Sigmoid colon (tissue), 6 donors: ENCODE measurements at regions not wholly inside any gene's neighbourhood (a gene's known extent, or its start where the extent isn't known, plus 50 kb on each side); places are given as distances from the start of the nearest gene placed in this dataset.

ENCODE experiments used
- DNase-seq: peaks from one replicate; pipeline ENCODE4 v3.0.0-alpha.2; 2019
- H3K27ac ChIP-seq, 4 donors: fragments of 200-600 bp; sonication (generic); one replicate each; pipeline ENCODE4 v1.5.1; 2016 to 2019; ENCODE audit warnings: mild to moderate bottlenecking in 1 of 4
- H3K27me3 ChIP-seq, 3 donors: fragments of 200-600 bp; sonication (generic); one replicate each; pipeline ENCODE4 v1.5.1; 2019; ENCODE audit warnings: mild to moderate bottlenecking in 1 of 3
- H3K36me3 ChIP-seq, 4 donors: fragments of 200-600 bp; sonication (generic); one replicate each; pipeline ENCODE4 v1.5.1; 2016 to 2019
- H3K4me1 ChIP-seq, 4 donors: fragments of 200-600 bp; sonication (generic); one replicate each; pipeline ENCODE4 v1.5.1; 2017 to 2019
- H3K4me3 ChIP-seq, 4 donors: fragments of 200-600 bp; sonication (generic); one replicate each; pipeline ENCODE4 v1.5.1; 2017 to 2019; ENCODE audit warnings: mild to moderate bottlenecking in 2 of 4, moderate library complexity in 1 of 4
- H3K9me3 ChIP-seq, 4 donors: fragments of 200-600 bp in 3 of 4; sonication (generic) in 3 of 4; one replicate each; pipeline versions ENCODE4 v1.5.1 to v1.6.1; 2013 to 2019
- EP300 ChIP-seq, 4 donors: sonication (generic); formaldehyde crosslinking; IDR thresholded peaks; one replicate each; pipeline ENCODE4 v1.6.1; 2017; ENCODE audit warnings: antibody characterized with exemption in 4 of 4
- POLR2A ChIP-seq, 2 donors: fragments of 450-650 bp; IDR thresholded peaks; one replicate each; pipeline ENCODE4 v1.6.1; 2016; ENCODE audit warnings: antibody characterized with exemption in 2 of 2, mild to moderate bottlenecking in 2 of 2, moderate library complexity in 2 of 2
- POLR2AphosphoS5 ChIP-seq, 4 donors: sonication (generic); formaldehyde crosslinking; IDR thresholded peaks; one replicate each; pipeline ENCODE4 v1.6.1; 2017; ENCODE audit warnings: antibody characterized with exemption in 4 of 4
- WGBS, 2 donors: extraction: QIAGEN DNeasy Blood & Tissue Kit; methylation state at CpG; one replicate each; pipeline ENCODE4 v1.1.7; 2013; 5-methylcytosine and 5-hydroxymethylcytosine counted together
- intact Hi-C: fragments of 100-400 bp; cut with DNase I; formaldehyde crosslinking; loops from one replicate; pipeline ENCODE4 v1.15.1; 2023
- TF ChIP-seq, protein P1 (sequence below), 4 experiments: fragments of 450-650 bp in 3 of 4; fragments of 200-600 bp in 1 of 4; IDR thresholded peaks; one replicate each; pipeline ENCODE4 v1.5.1; 2016 to 2019; ENCODE audit warnings: antibody characterized with exemption in 4 of 4, mild to moderate bottlenecking in 3 of 4, moderate library complexity in 2 of 4
- donor health status: healthy with polysubstance abuse.
- donor health status: healthy.

DNA sequence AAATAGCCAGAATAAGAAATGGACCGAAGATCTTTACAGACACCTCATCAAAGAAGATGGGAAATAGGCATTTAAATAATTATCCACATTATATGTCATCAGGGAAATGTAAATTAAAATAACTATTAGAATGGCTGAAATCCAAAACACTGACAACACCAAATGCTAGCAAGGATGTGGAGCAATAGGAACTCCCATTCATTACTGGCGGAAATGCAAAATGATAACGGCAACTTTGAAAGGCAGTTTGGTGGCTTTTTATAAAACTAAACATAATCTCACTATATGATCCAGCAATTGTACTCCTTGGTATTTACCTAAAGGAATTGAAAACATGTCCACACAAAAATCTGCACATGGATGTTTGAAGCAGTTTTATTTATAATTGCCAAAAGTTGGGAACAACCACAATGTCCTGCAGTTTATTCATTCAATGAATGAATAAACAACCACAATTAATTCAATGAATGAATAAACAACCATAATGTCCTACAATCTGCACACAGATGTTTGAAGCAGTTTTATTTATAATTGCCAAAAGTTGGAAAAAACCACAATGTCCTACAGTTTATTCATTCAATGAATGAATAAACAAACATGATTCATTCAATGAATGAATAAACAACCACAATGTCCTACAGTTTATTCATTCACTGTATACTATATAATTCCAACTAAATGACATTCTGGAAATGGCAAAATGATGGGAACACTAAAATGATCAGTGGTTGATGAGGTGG, 117.6 kb upstream of the PCDH18 start:
- intact Hi-C loops = no loop called here
- 89 to 91% methylated on average over 3 of the region's 3 CpGs for WGBS, 2 donors
- Histone ChIP-seq H3K27me3 (no peaks in the 10 kb centered on the region), H3K9me3 (no peaks in the 10 kb centered on the region), H3K4me1 (peaks cover 0 to 5% (median 0%) of the 10 kb centered on the region in 4 donors), H3K4me3 (no peak overlapping the region), H3K36me3 (no peaks in the 10 kb centered on the region), H3K27ac (no peak overlapping the region)
- TF ChIP-seq EP300 (IDR thresholded peaks at IDR 0.05) = no peak
- TF ChIP-seq POLR2A (IDR thresholded peaks at IDR 0.05) = no peak
- TF ChIP-seq, protein P1, sequence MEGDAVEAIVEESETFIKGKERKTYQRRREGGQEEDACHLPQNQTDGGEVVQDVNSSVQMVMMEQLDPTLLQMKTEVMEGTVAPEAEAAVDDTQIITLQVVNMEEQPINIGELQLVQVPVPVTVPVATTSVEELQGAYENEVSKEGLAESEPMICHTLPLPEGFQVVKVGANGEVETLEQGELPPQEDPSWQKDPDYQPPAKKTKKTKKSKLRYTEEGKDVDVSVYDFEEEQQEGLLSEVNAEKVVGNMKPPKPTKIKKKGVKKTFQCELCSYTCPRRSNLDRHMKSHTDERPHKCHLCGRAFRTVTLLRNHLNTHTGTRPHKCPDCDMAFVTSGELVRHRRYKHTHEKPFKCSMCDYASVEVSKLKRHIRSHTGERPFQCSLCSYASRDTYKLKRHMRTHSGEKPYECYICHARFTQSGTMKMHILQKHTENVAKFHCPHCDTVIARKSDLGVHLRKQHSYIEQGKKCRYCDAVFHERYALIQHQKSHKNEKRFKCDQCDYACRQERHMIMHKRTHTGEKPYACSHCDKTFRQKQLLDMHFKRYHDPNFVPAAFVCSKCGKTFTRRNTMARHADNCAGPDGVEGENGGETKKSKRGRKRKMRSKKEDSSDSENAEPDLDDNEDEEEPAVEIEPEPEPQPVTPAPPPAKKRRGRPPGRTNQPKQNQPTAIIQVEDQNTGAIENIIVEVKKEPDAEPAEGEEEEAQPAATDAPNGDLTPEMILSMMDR (IDR thresholded peaks at IDR 0.05) = no peak
- TF ChIP-seq POLR2AphosphoS5 (IDR thresholded peaks at IDR 0.05) = no peak
- no peak for DNase-seq

DNA sequence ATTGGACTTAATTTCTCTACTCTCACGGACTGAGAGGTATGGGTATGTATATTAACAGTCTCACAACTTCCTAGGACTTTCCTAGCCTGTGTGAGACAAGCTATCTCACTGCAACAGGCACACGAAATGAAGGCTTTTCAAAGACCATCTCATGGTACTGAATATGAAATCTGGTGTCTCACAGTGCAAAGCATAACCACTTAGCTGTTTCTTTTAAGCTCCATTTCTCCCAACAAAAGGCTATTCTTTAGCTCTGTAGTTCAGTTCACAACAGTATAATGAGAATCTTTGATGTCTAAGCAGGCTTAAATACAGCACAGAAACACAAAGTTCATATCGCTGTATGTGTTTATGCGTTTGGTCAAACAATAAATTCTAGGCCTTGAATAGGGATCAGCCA, 116.2 kb upstream of the PCDH18 start:
- Histone ChIP-seq H3K36me3 (no peaks in the 10 kb centered on the region), H3K27ac (no peak overlapping the region), H3K4me1 (peaks cover 0 to 5% (median 0%) of the 10 kb centered on the region in 4 donors), H3K4me3 (no peak overlapping the region), H3K27me3 (no peaks in the 10 kb centered on the region), H3K9me3 (no peaks in the 10 kb centered on the region)
- intact Hi-C loops = no loop called here
- DNase-seq = no peak
- WGBS, 2 donors = 51 to 72% methylated on average over 4 of the region's 4 CpGs
- TF ChIP-seq, protein P1 (IDR thresholded peaks at IDR 0.05) = no peak
- TF ChIP-seq POLR2AphosphoS5 (IDR thresholded peaks at IDR 0.05) = no peak
- TF ChIP-seq EP300 (IDR thresholded peaks at IDR 0.05) = no peak
- no peak for TF ChIP-seq POLR2A (IDR thresholded peaks at IDR 0.05)

DNA sequence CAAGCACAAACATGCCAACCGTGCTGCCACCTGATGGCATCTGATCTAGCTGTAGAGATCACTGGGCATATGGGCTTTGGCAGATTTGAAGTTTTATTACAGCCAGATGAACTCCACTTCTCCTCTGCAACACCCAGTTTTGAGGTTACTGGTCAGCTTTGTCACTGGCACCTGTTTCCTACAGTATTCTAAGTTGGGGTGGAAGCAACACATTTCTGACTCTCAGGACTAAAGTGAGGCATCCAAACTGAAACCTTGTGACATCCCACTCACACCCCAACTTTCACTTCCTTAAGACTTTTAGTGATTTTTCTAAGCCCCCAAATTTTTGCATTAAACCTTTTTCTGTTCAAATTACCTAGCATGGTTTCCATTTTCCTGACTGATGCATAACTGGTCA, 115.1 kb upstream of the PCDH18 start:
- Histone ChIP-seq H3K27ac (no peak overlapping the region), H3K4me3 (no peak overlapping the region), H3K27me3 (no peaks in the 10 kb centered on the region), H3K36me3 (no peaks in the 10 kb centered on the region), H3K4me1 (peaks cover 0 to under 1% (median 0%) of the 10 kb centered on the region in 4 donors), H3K9me3 (no peaks in the 10 kb centered on the region)
- no peak for DNase-seq
- 58 to 88% methylated on average over 1 of the region's 1 CpG for WGBS, 2 donors
- TF ChIP-seq, protein P1 (IDR thresholded peaks at IDR 0.05) = no peak
- TF ChIP-seq POLR2AphosphoS5 (IDR thresholded peaks at IDR 0.05) (no peak), EP300 (IDR thresholded peaks at IDR 0.05) (no peak), POLR2A (IDR thresholded peaks at IDR 0.05) (no peak)
- intact Hi-C loops = no loop called here

DNA sequence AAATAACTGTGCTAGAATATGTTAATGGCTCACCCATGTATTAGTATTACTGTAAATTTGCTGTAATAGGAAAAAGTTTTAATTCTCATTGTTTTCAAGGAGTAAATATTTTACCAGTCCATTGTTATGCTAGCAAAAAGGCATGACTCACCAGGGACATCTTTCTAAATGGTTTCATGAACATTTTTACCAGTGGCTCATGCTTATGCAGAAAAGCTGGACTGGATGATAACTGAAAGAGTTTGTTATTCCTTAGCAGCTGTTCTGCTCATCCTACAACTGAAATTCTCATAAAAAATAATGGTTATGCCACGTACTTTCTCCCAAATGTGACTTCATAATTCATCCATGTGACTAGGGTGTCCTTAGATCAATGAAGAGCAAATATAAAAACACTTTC, 111.9 kb upstream of the PCDH18 start:
- no peak overlapping the region for H3K4me3 ChIP-seq
- no peaks in the 10 kb centered on the region for H3K27me3 ChIP-seq
- no peaks in the 10 kb centered on the region for H3K4me1 ChIP-seq
- no peak for DNase-seq
- 12 to 39% methylated on average over 1 of the region's 1 CpG for WGBS, 2 donors
- TF ChIP-seq POLR2AphosphoS5 (IDR thresholded peaks at IDR 0.05) (no peak), EP300 (IDR thresholded peaks at IDR 0.05) (no peak), POLR2A (IDR thresholded peaks at IDR 0.05) (no peak)
- TF ChIP-seq, protein P1 (IDR thresholded peaks at IDR 0.05) = no peak
- no peak overlapping the region for H3K27ac ChIP-seq
- H3K9me3 ChIP-seq = no peaks in the 10 kb centered on the region
- intact Hi-C loops = no loop called here
- no peaks in the 10 kb centered on the region for H3K36me3 ChIP-seq

DNA sequence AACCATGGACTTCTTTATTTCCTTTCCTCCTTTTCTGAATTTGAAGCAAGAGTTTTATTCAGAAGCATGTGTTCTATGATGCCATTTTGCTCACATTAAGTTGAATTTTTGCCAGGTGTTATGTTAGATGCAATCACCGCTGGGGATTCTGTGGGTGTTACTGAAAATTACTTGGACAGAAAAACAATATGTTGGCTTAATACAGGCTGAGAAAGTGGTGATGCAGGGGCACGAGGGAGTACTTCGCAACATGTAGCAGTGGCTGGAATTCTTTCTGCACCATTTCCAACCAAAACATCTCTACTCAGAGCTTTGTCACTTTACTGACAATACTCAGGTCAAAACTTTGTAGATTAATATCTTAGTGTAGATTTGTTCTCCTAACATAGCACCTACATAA, 109.2 kb upstream of the PCDH18 start:
- 84 to 91% methylated on average over 3 of the region's 3 CpGs for WGBS, 2 donors
- Histone ChIP-seq H3K4me1 (no peaks in the 10 kb centered on the region), H3K4me3 (no peak overlapping the region), H3K27me3 (no peaks in the 10 kb centered on the region), H3K36me3 (no peaks in the 10 kb centered on the region), H3K9me3 (no peaks in the 10 kb centered on the region), H3K27ac (no peak overlapping the region)
- intact Hi-C loops = no loop called here
- no peak for TF ChIP-seq POLR2A (IDR thresholded peaks at IDR 0.05)
- TF ChIP-seq, protein P1 (IDR thresholded peaks at IDR 0.05) = no peak
- no peak for TF ChIP-seq POLR2AphosphoS5 (IDR thresholded peaks at IDR 0.05)
- TF ChIP-seq EP300 (IDR thresholded peaks at IDR 0.05) = no peak
- DNase-seq = no peak
